K562 (cell line): ENCODE measurements at regions not wholly inside any gene's neighbourhood (a gene's known extent, or its start where the extent isn't known, plus 50 kb on each side); places are given as distances from the start of the nearest gene placed in this dataset.

Experiments used
- BRF1 ChIP-seq: IDR thresholded peaks from 3 replicates; pipeline ENCODE4 v1.6.1; 2011; ENCODE audit warnings: borderline replicate concordance, mild to moderate bottlenecking; ENCODE audit not compliant: insufficient read length; ENCODE audit errors: extremely low read depth
- DPF2 ChIP-seq: fragments of 450-650 bp; IDR thresholded peaks from 2 replicates; pipeline ENCODE4 v1.6.1; 2016
- NFRKB ChIP-seq: fragments of 450-650 bp; IDR thresholded peaks from 2 replicates; pipeline ENCODE4 v1.6.1; 2016; ENCODE audit warnings: low read depth
- SP2 ChIP-seq: IDR thresholded peaks from 2 replicates; pipeline ENCODE4 v1.6.1; 2011; ENCODE audit warnings: mild to moderate bottlenecking, low read depth, low read length, moderate library complexity; ENCODE audit not compliant: poor library complexity, severe bottlenecking; ENCODE audit errors: extremely low read depth
- ZNF124 ChIP-seq: sonication (generic); formaldehyde crosslinking; IDR thresholded peaks from 2 replicates; pipeline ENCODE4 v1.8.1; 2022; ENCODE audit warnings: missing genetic modification reagents
- TF ChIP-seq, protein P1 (sequence below): fragments of 250-450 bp; sonication (Bioruptor Pico); IDR thresholded peaks from 2 replicates; pipeline ENCODE4 v1.4.0; 2020; ENCODE audit warnings: mild to moderate bottlenecking, moderate library complexity

DNA sequence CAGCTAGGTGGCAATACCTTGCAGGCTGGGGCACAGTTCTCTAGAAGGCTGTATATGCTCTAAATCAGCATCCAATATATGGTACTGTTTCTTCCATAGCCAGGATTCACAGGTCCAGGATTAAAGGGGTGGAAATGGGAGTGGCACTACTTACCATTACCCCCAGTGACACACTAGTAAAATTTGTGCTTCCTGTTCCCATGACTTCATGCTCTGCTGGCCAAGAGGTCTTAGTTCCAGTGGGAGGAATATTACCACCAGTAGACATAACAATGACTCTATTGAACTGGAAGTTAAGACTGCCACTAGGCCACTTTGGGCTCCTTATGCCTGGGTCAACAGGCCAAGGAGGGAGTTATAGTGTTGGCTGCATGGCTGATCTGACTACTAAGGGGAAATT is 174.3 kb upstream of the TNFAIP3 start:
- TF ChIP-seq ZNF124 = no peak
- TF ChIP-seq DPF2 = no peak
- no peak for TF ChIP-seq NFRKB
- no peak for TF ChIP-seq BRF1
- no peak for TF ChIP-seq SP2
- TF ChIP-seq, protein P1, sequence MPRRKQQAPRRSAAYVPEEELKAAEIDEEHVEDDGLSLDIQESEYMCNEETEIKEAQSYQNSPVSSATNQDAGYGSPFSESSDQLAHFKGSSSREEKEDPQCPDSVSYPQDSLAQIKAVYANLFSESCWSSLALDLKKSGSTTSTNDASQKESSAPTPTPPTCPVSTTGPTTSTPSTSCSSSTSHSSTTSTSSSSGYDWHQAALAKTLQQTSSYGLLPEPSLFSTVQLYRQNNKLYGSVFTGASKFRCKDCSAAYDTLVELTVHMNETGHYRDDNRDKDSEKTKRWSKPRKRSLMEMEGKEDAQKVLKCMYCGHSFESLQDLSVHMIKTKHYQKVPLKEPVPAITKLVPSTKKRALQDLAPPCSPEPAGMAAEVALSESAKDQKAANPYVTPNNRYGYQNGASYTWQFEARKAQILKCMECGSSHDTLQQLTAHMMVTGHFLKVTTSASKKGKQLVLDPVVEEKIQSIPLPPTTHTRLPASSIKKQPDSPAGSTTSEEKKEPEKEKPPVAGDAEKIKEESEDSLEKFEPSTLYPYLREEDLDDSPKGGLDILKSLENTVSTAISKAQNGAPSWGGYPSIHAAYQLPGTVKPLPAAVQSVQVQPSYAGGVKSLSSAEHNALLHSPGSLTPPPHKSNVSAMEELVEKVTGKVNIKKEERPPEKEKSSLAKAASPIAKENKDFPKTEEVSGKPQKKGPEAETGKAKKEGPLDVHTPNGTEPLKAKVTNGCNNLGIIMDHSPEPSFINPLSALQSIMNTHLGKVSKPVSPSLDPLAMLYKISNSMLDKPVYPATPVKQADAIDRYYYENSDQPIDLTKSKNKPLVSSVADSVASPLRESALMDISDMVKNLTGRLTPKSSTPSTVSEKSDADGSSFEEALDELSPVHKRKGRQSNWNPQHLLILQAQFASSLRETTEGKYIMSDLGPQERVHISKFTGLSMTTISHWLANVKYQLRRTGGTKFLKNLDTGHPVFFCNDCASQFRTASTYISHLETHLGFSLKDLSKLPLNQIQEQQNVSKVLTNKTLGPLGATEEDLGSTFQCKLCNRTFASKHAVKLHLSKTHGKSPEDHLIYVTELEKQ = no peak
